CD14-positive monocyte (primary cell): ENCODE measurements at regions not wholly inside any gene's neighbourhood (a gene's known extent, or its start where the extent isn't known, plus 50 kb on each side); places are given as distances from the start of the nearest gene placed in this dataset.
"Not testable (repeated sequence)": the region's sequence is repeated elsewhere in the genome, so short reads cannot be mapped to it uniquely, and the experiment has no call there.

Source experiments
- DNase-seq, 3 donors: peaks; one replicate each; pipeline ENCODE4 v3.0.0-alpha.2; 2011 to 2022
- H2AFZ ChIP-seq: 2 replicates; pipeline ENCODE4 v1.6.0; 2012; ENCODE audit warnings: mild to moderate bottlenecking, low read depth, low read length, inconsistent platforms; ENCODE audit not compliant: insufficient read depth, poor library complexity, severe bottlenecking
- H3K27ac ChIP-seq, 2 donors: 1 replicate in 1 of 2; 2 replicates in 1 of 2; pipeline ENCODE4 v1.5.1; 2012 to 2013; ENCODE audit warnings: low read length in 2 of 2, control low read depth in 1 of 2, inconsistent platforms in 1 of 2, low read depth in 1 of 2, mild to moderate bottlenecking in 1 of 2
- H3K27me3 ChIP-seq, 2 donors: one replicate each; pipeline versions ENCODE4 v1.6.0 to v1.6.1; 2011 to 2013; ENCODE audit warnings: low read length in 2 of 2; ENCODE audit not compliant: control insufficient read depth in 2 of 2, insufficient read depth in 2 of 2
- H3K36me3 ChIP-seq, 2 donors: replicated peaks in 1 of 2; 1 replicate in 1 of 2; 2 replicates in 1 of 2; pipeline versions ENCODE4 v1.5.1 to v1.6.1; 2012 to 2013; ENCODE audit warnings: low read length in 2 of 2, control low read depth in 1 of 2, inconsistent platforms in 1 of 2, mild to moderate bottlenecking in 1 of 2; ENCODE audit not compliant: insufficient read depth in 2 of 2, control insufficient read depth in 1 of 2
- H3K4me1 ChIP-seq, 2 donors: 1 replicate in 1 of 2; 2 replicates in 1 of 2; pipeline versions ENCODE4 v1.5.1 to v1.6.1; 2012 to 2013; ENCODE audit warnings: low read length in 2 of 2, control low read depth in 1 of 2, inconsistent platforms in 1 of 2, mild to moderate bottlenecking in 1 of 2, moderate library complexity in 1 of 2; ENCODE audit not compliant: insufficient read depth in 2 of 2, control insufficient read depth in 1 of 2
- H3K4me2 ChIP-seq: replicated peaks from 2 replicates; pipeline ENCODE3; 2012; ENCODE audit warnings: low read length, moderate library complexity, mild to moderate bottlenecking; ENCODE audit not compliant: poor library complexity, severe bottlenecking; ENCODE audit errors: extremely low read depth
- H3K4me3 ChIP-seq, 3 experiments: fragments of 200-600 bp in 1 of 3; sonication (generic) in 1 of 3; replicated peaks in 1 of 3; 1 replicate in 2 of 3; 2 replicates in 1 of 3; pipeline ENCODE4 v1.5.1; 2011 to 2013; ENCODE audit warnings: low read length in 3 of 3, mild to moderate bottlenecking in 3 of 3, control low read depth in 2 of 3, low read depth in 2 of 3, inconsistent platforms in 1 of 3, moderate library complexity in 1 of 3
- H3K79me2 ChIP-seq: 2 replicates; pipeline ENCODE4 v1.6.0; 2012; ENCODE audit warnings: mild to moderate bottlenecking, control low read depth, inconsistent platforms, low read length, moderate library complexity; ENCODE audit not compliant: insufficient read depth
- H3K9ac ChIP-seq: 2 replicates; pipeline ENCODE4 v1.6.0; 2017; ENCODE audit warnings: low read length, mild to moderate bottlenecking; ENCODE audit not compliant: insufficient read depth, poor library complexity, severe bottlenecking
- H3K9me3 ChIP-seq, 2 donors: replicated peaks in 1 of 2; 1 replicate in 1 of 2; 2 replicates in 1 of 2; pipeline versions ENCODE4 v1.5.1 to v1.6.1; 2012 to 2013; ENCODE audit warnings: low read length in 2 of 2, control low read depth in 1 of 2; ENCODE audit not compliant: control insufficient read depth in 1 of 2, insufficient read depth in 1 of 2
- H4K20me1 ChIP-seq: 2 replicates; pipeline ENCODE4 v1.6.0; 2012; ENCODE audit warnings: mild to moderate bottlenecking, low read length, control low read depth, moderate library complexity; ENCODE audit not compliant: insufficient read depth
- H3K27ac Mint-ChIP-seq, 7 donors: one replicate each; pipeline ENCODE4 v1.8.0; 2020; ENCODE audit warnings: mild to moderate bottlenecking in 7 of 7, mixed read lengths in 7 of 7, moderate library complexity in 6 of 7, inconsistent platforms in 2 of 7
- H3K27me3 Mint-ChIP-seq, 3 donors: one replicate each; pipeline ENCODE4 v1.8.0; 2021 to 2022; ENCODE audit warnings: low read depth in 3 of 3, mild to moderate bottlenecking in 3 of 3, mixed read lengths in 3 of 3, moderate library complexity in 3 of 3, inconsistent platforms in 1 of 3
- H3K36me3 Mint-ChIP-seq, 2 donors: one replicate each; pipeline ENCODE4 v1.8.0; 2020; ENCODE audit warnings: mixed read lengths in 2 of 2, inconsistent platforms in 1 of 2, mild to moderate bottlenecking in 1 of 2
- H3K4me1 Mint-ChIP-seq: one replicate; pipeline ENCODE4 v1.8.0; 2020; ENCODE audit warnings: mild to moderate bottlenecking, mixed read lengths
- H3K4me3 Mint-ChIP-seq, 2 donors: one replicate each; pipeline ENCODE4 v1.8.0; 2020; ENCODE audit warnings: mild to moderate bottlenecking in 2 of 2, mixed read lengths in 2 of 2, moderate library complexity in 1 of 2
- H3K9me3 Mint-ChIP-seq, 7 donors: one replicate each; pipeline ENCODE4 v1.8.0; 2020 to 2022; ENCODE audit warnings: mixed read lengths in 7 of 7, mild to moderate bottlenecking in 6 of 7, moderate library complexity in 6 of 7, inconsistent platforms in 2 of 7
- CTCF ChIP-seq: fragments of 200-600 bp; IDR thresholded peaks from one replicate; pipeline ENCODE4 v1.8.0; 2022; ENCODE audit warnings: antibody characterized with exemption, mild to moderate bottlenecking
- WGBS: methylation state at CpG from one replicate; pipeline ENCODE4 v1.1.5; 2013; ENCODE audit warnings: missing lambda C conversion rate; ENCODE audit not compliant: insufficient coverage; 5-methylcytosine and 5-hydroxymethylcytosine counted together
- intact Hi-C, 2 donors: fragments of 100-400 bp; cut with micrococcal nuclease; formaldehyde crosslinking; loops; one replicate each; pipeline versions ENCODE4 v1.15.0 to v1.15.1; 2023

- Mint-ChIP-seq H3K27ac (no peak overlapping the region), H3K27me3 (peaks cover 0 to 3% (median 3%) of the 10 kb centered on the region in 3 donors), H3K4me1 (no peaks in the 10 kb centered on the region), H3K9me3 (peaks cover 0 to 1% (median 0%) of the 10 kb centered on the region in 7 donors), H3K36me3 (no peaks in the 10 kb centered on the region), H3K4me3 (no peak overlapping the region)
- no peak for DNase-seq
- no CpG with 5 or more reads among the region's 4 CpGs for WGBS
- no peak overlapping the region for H3K27ac ChIP-seq
- no peak overlapping the region for H3K9ac ChIP-seq
- no peaks in the 10 kb centered on the region for H3K36me3 ChIP-seq
- TF ChIP-seq CTCF, result no peak
- H3K79me2 ChIP-seq, result no peaks in the 10 kb centered on the region
- no peaks in the 10 kb centered on the region for H3K27me3 ChIP-seq
- H3K9me3 ChIP-seq, result no peaks in the 10 kb centered on the region
- H4K20me1 ChIP-seq, result no peaks in the 10 kb centered on the region
- H3K4me1 ChIP-seq, result no peaks in the 10 kb centered on the region
- H3K4me3 ChIP-seq, result no peak overlapping the region
- no peak overlapping the region for H3K4me2 ChIP-seq
- intact Hi-C loops, result no loop called here
- H2AFZ ChIP-seq, result no peak overlapping the region
These were observed 136.4 kb upstream of the FAR2 start for GRCh38 chr12:29012673-29013072.

- H4K20me1 ChIP-seq, H3K36me3 Mint-ChIP-seq, H3K4me2 ChIP-seq, H3K27me3 Mint-ChIP-seq, H3K4me1 Mint-ChIP-seq, H3K9me3 ChIP-seq, H3K27ac Mint-ChIP-seq, H3K4me3 Mint-ChIP-seq, H3K9me3 Mint-ChIP-seq, H2AFZ ChIP-seq, H3K4me1 ChIP-seq, H3K79me2 ChIP-seq, H3K36me3 ChIP-seq, H3K27ac ChIP-seq, DNase-seq, H3K27me3 ChIP-seq, H3K4me3 ChIP-seq, intact Hi-C loops, H3K9ac ChIP-seq: not testable (repeated sequence)
- no CpG with 5 or more reads among the region's 2 CpGs for WGBS
These were observed 131.5 kb upstream of the FAR2 start for GRCh38 chr12:29017532-29017931.
